Activated CD4-positive, alpha-beta T cell treated with anti-CD3 and anti-CD28 coated beads, Interleukin-2, amount 50 U/mL, for 24 hours (primary cell): ENCODE measurements at regions not wholly inside any gene's neighbourhood (a gene's known extent, or its start where the extent isn't known, plus 50 kb on each side); places are given as distances from the start of the nearest gene placed in this dataset.

ENCODE experiments used
- DNase-seq, 2 donors: peaks; one replicate each; pipeline ENCODE4 v3.0.0-alpha.2; 2020; ENCODE audit warnings: low read depth in 1 of 2, low spot score in 1 of 2

DNA sequence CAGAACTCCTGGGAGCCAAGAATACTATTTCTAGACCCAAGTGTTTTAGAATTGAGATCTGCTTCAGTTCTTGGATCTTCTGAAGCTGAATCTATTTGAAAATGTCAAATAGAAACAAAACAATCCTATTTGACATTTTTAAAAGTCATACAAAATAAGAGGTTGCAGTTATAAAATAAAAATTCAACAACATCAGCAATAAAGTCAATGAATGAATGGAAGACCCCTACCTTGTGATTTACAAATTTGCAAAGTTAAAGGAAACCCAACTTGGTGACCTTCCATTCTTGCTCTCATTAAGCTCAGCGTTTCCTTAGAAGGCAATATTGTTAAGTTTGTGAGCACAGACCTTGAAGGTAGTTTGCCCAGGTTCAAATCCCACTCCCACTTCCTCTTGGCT, 531.8 kb upstream of the TENM3 start:
- DNase-seq, result no peak

DNA sequence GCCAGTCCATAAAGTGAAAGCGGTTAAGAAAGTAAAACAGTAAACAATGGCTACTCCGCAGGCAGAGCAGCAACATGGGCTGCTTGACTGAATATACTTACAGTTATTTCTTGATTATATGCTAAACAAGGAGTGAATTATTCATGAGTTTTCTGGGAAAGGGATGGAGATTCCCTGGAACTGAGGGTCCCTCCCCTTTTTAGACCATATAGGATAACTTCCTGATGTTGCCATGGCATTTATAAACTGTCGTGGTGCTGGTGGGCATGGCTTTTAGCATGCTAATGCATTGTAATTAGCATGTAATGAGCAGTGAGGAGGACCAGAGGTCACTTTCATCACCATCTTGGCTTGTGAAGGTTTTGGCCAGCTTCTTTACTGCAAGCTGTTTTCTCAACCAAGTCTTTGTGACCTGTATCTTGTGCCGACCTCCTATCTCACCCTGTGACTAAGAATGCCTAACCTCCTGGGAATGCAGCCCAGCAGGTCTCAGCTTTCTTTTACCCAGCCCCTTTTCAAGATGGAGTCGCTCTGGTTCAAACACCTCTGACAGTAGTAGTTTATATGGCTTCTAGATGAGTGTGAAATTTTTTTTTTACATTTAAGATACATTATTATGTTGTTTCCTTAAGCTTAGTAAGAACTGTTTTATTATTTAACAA, 514.8 kb upstream of the TENM3 start:
- DNase-seq, result no peak

DNA sequence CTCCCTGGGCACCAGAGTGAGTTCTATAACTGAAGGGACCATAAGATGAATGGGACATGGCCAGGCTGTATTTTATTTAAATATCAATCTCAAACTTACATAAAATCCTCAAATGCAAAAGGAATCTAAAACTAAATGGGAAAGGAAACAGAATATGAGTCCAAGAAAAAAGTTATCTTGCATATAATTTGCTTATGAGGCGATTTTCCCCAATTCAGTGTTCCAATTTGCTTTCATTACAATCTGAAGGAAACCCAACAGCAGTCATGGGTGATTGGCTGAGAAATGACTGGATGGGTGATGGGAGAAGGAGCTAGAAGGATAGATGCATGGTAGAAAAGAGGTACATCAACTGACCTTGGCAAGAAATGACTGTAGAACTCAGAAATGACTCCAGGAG, 511.3 kb upstream of the TENM3 start:
- DNase-seq, result no peak

DNA sequence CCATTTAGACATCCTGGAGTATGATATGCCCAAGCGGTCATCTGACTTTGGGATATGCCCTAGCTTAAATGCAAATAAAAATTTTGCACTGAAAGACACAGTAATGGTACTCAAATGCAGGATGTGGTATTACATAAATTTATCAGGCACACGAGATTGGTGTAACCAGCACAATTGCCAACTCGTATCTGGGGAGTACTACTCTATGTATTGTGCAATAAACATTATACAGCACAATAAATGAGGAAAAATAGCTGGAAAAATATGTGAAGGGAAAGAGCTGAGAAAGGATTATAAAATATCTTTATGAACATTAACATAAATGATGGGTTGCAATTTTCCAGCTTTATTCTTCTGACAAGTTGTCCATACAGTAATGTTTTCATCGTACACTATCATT, 505.5 kb upstream of the TENM3 start:
- DNase-seq, result no peak

DNA sequence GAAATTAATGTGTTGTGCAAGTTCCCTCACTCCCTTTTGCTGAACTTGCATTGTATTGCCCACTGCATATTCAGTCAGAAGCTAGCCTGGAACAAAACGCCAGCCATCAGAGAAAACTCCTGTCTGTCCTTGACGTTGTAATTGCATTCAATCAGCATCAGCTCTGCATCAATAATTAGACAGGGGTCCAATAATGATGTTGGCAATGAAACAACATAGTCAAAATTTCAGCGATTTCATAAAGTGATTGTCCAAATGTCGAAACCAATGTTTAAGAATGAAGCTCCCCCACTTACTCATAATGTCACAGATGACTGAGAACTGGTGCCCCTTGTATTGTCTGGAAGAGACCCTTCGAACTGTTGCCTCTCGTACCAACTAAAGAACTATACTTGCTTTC, 504.2 kb upstream of the TENM3 start:
- no peak for DNase-seq

DNA sequence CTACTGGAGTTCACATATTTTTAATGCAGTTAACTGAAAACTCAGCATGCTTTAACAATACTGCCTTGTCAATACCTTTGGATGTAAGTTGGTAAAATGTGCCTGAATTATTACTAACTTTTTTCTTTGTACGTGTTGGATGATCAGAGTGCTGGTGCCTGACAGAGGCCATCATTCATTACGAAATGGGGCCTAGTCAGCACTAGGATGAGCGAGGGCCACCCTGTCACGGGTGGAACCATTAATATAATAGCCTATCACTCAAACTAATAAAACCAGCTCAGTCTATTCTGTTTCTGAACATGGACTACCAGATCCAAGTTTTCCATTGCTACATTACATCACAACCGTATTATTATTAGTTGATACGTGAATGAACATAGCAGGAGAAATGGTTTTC, 501.7 kb upstream of the TENM3 start:
- DNase-seq, result no peak

DNA sequence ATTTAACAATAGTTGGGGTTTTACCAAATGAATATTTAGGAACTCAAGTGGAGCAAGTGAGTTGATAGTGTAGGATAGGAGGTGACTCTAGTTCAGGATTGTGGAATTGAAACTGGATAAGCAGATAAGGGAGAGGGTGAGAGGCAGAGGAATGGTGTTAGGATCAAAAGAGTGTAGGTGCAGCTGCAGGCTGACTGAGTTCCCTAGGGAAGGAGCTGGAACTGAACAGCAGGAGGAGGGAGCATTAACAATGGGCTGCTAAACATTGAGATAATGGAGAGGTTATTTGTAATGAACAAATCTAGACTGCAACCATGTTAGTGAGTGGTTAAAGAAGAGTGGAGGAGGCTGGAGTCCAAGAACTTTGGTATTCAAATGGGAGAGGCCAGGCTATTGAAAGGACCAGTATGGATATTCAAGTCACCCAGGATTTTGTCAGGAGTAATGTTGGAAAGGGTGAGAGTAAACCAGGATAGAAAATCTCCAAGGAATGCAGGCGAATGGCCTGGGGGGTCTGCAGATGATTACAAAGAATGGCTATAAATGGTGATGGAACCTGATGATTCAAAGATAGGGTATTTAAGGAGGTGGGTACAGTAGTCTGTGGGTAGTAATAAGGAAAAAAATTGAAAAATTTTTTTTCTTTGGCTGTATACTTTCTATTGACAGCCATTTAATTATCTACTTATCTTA, 497.1 kb upstream of the TENM3 start:
- DNase-seq, result no peak

DNA sequence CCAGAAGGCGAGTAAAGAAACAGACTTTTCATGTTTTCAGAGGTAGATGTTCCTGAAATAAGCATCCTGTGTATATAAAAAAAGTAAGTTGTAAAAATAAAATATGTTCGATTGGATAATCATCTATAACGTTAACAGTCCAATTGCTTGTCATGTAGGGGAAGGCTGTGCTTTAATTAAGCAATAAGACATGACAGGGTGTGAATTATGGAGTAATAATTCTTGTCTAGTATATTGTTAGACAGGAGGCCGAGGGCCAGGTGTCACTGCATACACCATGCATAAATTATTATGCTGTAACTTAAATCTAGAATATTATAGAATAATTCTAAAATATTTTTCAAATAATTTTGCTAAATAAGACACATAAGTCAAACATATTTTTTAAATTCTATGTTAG, 494.6 kb upstream of the TENM3 start:
- DNase-seq, result no peak

DNA sequence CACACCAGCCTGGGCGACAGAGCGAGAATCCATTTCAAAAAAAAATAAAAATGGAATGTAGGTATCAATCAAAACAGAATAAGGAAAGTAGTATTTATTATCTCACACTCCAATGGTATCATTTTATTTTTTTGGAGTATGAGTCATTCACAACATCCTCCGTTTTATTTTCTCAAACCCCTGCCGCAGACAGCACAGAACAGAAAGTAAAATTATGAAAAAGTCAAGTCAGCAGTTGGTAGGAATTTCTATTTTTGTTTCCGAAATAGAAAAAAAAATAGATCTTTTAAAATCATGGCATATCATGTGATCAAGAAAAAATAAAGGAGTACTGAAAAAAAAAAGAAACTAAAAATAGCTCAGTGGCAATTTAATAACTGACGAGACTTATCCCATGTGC, 490.7 kb upstream of the TENM3 start:
- no peak for DNase-seq

DNA sequence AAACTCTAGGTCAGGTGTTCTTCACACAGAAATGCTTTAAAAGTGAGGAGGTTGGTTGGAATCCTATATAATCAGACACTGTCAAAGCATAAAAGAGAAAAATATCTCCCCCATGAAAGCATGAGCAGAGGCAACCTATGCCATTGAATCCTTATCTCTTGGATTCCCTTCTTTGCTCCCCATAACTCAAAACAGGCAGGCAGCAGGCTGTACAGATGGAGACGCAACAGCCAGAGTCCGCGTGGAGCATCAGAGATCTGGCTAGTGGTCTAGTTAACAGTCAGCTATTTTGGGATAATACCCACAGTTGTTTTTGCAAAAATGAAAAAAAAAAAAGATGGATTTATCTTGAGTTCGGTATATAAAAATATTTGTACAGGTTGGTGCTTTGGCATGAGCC, 490.0 kb upstream of the TENM3 start:
- no peak for DNase-seq

DNA sequence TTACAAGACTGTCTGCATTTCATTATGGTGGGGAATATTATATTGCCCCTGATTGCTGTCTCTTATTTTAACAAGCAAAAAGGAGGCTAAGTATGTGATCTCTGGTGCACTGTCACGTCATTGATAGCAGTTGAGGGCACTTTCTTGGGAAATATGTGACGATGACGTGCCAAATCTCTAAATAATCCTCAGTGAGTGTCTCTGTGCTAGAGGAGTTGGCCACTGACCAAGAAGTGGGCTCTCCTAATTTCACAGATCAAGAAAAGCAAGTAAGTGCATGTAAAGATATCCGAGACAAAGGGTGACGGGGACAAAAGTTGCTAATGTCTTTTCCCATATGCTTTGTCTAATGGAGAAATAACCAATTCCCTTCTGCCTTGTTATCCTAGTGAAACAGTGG, 487.4 kb upstream of the TENM3 start:
- DNase-seq, result no peak

DNA sequence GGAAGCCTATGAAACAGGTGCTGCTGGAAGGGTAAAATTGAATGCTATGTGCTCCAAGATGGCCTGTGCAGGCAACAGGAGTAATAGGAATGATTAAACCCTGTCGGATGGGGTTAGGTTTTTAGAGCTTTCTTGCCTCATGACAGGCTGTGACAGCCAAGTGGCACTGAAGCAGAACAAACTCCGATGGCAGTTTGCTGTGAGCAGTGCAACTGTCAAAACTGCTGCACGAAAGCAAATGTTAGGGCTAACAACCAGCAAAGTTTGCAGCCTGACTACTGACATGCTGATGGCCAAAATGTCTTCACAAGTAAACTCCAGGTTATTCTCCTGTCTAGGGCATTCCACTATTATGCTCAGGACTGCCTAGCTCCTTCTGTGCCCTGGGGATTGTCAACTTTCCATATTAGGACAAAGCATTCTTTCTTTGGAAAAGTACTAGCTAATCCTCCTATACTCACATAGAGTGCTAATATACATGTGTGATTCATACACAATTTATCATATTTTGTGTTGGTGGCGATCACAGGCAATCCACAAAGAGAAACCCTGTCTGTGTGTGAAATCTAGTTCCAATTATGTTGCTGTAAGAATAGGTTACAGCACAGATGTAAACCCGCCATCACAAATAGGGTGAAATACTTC, 486.6 kb upstream of the TENM3 start:
- DNase-seq, result no peak

DNA sequence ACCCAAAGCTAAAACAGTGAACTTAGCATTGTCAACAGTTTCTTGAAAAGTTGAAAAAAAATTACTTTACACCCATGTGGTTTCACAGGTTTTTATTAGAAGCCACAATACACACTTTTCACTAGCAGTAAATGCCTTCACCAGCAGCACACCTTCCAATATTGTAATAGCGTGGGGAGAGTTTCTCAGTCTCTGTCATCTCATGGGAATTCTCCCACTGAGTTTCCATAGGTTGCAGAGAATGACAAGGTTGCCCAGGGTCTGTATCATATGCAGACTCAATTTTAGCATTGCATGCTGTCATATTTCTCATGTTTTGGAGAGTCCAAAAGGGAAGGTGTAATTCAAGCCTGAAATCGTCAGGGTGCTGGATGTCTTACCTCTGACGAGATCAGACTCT, 486.1 kb upstream of the TENM3 start:
- no peak for DNase-seq

DNA sequence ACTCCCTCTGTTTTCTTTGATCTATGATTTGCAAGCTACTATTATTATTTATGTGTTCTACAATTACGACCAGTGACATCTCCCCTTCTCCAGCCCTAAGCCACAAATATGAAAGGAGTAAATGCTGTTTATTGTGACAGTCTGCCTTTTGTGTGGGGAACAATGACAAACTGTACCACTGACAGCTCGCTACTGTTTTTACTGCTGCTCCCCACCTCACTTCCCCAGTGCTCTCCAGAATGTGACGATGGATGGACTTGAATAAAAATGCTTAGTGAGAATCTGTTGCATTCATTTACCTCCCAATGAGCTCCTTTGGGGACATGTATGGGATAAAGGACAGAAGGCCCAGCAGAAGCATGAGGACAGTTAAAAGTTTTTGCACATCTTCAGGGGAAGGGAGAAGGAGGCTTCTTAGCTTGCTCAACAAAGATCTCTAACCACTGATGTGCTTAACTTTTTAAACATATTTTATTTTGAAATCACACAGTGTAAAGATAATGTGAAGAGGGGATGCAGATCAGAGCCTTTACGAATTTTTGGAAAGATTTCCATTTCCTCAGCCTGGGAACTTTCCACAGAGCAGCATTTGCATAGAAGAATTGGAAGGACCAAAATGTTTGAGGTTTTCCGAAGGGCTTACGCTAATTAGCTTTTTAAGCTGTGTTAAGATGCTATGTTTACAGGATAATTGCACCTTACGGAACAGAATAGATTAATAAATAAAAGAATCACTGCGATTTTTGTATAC, 485.1 kb upstream of the TENM3 start:
- no peak for DNase-seq

DNA sequence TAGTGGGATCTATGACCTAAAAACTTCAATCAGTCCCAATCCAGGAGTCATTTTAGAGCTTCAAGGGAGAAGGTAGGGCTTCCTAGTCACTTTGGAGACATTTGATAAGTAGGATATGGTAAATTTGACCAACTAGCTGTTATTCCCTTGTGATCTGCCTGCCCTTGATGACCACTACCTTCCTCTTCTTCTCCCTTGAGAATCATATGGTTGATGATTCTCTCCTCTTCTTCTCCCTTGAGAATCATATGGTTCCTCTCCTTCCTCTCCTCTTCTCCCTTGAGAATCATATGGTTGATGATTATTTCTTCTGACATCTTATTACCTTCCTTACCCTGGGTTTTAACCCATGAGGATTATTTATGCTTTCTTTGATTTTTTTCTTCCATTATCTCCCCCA, 482.6 kb upstream of the TENM3 start:
- no peak for DNase-seq

DNA sequence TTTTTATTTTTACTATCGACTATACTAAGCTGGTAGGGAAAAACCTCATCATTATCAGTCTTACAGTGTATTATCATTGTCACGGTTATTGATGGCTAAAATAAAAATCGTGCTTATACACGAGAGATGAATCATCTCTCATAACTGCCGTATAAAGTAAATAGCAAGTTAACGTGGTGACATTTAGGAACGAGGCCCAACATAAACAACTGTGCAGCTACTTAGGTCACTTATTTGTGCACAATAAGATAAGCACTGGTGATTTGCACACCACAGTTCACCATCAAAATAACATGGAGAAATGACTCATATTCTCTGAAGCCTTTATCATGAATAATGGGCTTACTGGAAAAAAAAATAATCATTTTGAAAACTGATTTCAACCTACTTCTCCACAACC, 482.0 kb upstream of the TENM3 start:
- DNase-seq, result no peak

DNA sequence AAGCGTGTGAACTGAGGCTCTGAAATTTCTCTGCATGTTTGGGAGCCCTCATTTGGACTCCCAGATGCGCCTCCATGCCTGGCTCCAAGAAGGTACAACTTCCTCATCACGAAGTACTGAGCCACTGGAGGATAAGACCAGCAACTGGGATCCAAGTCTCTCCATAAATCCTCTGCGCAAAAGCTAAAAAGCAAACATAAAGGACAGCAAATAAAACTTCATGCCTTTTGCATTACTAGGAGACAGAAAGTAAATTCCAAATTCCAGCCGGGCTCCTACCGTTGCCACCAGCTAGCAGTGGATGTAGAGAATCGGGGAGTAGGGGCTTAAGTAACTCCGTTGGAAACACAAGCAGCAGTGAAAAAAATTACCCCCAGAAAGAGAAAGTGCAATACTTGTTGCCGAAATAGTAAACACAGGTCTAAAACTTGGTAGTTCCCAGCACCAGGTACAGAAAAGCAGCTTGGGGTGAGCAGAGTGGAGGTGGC, 477.1 kb upstream of the TENM3 start:
- no peak for DNase-seq

DNA sequence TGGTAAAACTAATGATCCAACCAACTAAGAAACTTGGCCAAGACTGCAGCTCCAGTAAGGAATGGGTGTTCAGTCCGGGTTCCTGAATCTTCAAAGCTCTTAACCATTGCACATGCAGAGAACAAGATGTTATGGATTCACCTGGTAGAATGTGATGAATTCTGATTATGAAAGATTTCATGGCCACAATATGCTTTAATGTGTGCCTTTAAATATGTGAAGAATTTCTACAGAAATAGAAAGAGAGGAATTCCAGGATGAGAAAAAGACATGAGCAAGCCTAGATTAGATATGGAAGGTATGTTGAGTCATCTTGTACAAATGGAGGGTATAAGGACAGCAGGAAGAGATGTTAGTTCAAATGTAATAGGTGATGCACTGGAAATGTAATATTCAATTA, 472.2 kb upstream of the TENM3 start:
- DNase-seq, result no peak

DNA sequence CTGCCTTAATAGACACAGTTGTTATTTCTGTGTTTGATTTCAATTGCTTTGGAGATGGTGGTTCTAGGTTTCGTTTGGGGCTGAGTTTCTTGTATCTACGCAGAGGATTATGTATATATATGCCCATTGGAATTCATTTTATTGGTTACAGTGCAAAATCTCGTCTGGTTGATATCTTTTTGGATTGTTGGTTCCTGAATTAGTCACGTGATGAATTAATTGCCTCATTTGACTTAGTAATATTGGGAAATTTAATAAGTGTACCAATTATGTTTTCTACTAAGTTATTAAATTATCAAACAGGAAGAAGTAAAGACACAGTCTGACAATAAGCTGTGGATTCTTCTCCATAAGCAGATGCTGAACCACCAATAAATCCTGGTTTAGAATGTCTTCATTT, 467.9 kb upstream of the TENM3 start:
- DNase-seq, result no peak

DNA sequence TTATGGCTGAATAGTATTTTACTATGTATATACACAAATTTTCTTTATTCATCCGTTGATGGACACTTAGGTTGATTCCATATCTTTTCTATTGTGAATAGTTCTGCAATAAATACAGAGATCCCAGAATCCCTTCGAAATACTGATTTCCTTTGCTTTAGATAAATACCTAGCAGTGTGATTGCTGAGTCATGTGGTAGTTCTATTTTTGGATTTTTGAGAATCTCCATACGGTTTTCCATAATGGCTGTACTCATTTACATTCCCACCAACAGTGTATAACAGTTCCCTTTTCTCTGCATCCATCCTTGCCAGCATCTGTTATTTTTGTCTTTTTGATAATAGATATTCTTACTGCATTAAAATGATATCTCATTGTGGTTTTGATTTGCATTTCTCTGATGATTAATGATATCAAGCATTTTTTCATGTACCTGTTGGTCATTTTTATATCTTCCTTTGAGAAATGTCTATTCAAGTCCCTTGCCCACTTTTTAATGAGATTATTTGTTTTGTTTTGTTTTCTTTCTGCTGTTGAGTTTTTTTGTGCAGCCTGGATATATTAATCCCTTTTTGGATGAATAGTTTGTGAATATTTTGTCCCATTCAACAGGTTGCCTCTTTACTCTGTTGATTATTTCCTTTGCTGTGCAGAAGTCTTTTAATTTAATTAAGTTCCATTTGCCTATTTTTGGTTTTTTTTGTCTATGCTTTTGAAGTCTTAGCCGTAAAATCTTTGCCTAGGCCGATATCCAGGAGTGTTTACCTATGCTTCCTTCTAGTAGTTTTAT, 466.7 kb upstream of the TENM3 start:
- no peak for DNase-seq

DNA sequence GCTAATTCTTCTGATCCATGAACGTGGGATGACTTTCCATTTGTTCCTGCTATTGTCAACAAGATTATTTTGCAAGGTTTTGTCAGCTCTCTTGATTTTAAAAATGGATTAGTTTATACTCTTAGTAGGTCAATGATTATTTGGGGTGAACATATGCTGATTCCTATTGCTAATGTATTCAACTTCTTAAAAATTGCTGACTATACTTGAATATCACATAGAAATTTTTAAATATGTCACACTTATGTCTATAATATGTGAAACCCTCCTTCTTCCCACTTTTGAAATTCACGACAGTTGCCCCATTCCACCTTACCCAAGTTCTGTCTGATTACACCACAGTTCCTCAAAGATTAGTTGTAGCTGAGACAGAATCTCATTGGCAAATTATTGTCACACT, 465.7 kb upstream of the TENM3 start:
- no peak for DNase-seq
